ENCODE measurements at regions not wholly inside any gene's neighbourhood (a gene's known extent, or its start where the extent isn't known, plus 50 kb on each side); places are given as distances from the start of the nearest gene placed in this dataset.
"Not testable (repeated sequence)": the region's sequence is repeated elsewhere in the genome, so short reads cannot be mapped to it uniquely, and the experiment has no call there.

- no peak for DNase-seq
Observed at GRCh38 chr4:27381815-27382214, 521.2 kb downstream of the STIM2 start.

- DNase-seq: no peak
Observed at GRCh38 chr4:27387711-27388110, 527.1 kb downstream of the STIM2 start.

GRCh38 chr4:27397886-27398285, 537.2 kb downstream of the STIM2 start:
- DNase-seq: no peak

GRCh38 chr4:27398631-27399310, 538.1 kb downstream of the STIM2 start:
- no peak for DNase-seq

GRCh38 chr4:27407616-27408015, 547.0 kb downstream of the STIM2 start:
- DNase-seq: no peak

GRCh38 chr4:27412613-27413012, 552.0 kb downstream of the STIM2 start:
- no peak for DNase-seq

- DNase-seq: no peak
Observed at GRCh38 chr4:27414887-27415731, 554.5 kb downstream of the STIM2 start.

GRCh38 chr4:27428661-27429060, 568.0 kb downstream of the STIM2 start:
- no peak for DNase-seq

GRCh38 chr4:27429364-27429871, 568.8 kb downstream of the STIM2 start:
- DNase-seq: no peak

- no peak for DNase-seq
Observed at GRCh38 chr4:27442146-27442545, 581.5 kb downstream of the STIM2 start.

- not testable (repeated sequence) for DNase-seq
Observed at GRCh38 chr4:27442661-27443060, 582.0 kb downstream of the STIM2 start.

- DNase-seq: no peak
Observed at GRCh38 chr4:27463816-27464215, 603.2 kb downstream of the STIM2 start.

- no peak for DNase-seq
Observed at GRCh38 chr4:27467351-27467750, 606.7 kb downstream of the STIM2 start.

GRCh38 chr4:27472364-27472763, 611.7 kb downstream of the STIM2 start:
- DNase-seq: no peak

- no peak for DNase-seq
Observed at GRCh38 chr4:27474691-27475090, 614.0 kb downstream of the STIM2 start.

- no peak for DNase-seq
Observed at GRCh38 chr4:27484216-27484615, 623.6 kb downstream of the STIM2 start.

- DNase-seq: no peak
Observed at GRCh38 chr4:27490315-27490714, 629.7 kb downstream of the STIM2 start.

GRCh38 chr4:27490766-27491165, 630.1 kb downstream of the STIM2 start:
- DNase-seq: no peak

- DNase-seq: no peak
Observed at GRCh38 chr4:27506401-27506800, 645.8 kb downstream of the STIM2 start.

GRCh38 chr4:27514711-27515110, 654.1 kb downstream of the STIM2 start:
- no peak for DNase-seq

- DNase-seq: no peak
Observed at GRCh38 chr4:27515140-27515539, 654.5 kb downstream of the STIM2 start.

GRCh38 chr4:27518876-27519275, 658.2 kb downstream of the STIM2 start:
- DNase-seq: no peak

GRCh38 chr4:27524224-27524623, 663.6 kb downstream of the STIM2 start:
- DNase-seq: no peak

- no peak for DNase-seq
Observed at GRCh38 chr4:27534488-27534887, 673.8 kb downstream of the STIM2 start.
